Endothelial cell of umbilical vein (primary cell): ENCODE measurements at regions not wholly inside any gene's neighbourhood (a gene's known extent, or its start where the extent isn't known, plus 50 kb on each side); places are given as distances from the start of the nearest gene placed in this dataset.

Experiments
- BruUV-seq: library from RNA; stranded (reverse); fragments of 400-500 nt; replicated peaks from 2 replicates; lab custom pipeline; 2021; lab: Mats Ljungman, UMichigan
- CTCF ChIA-PET: fragments of 300-600, 350-600 bp; sonication (Branson Sonifier 250); formaldehyde crosslinking; loops from one replicate; lab custom pipeline; 2021; ENCODE audit warnings: antibody characterized with exemption, inconsistent platforms; lab: Charles Lee
- POLR2A ChIA-PET: fragments of 300-600, 350-600 bp; sonication (Branson Sonifier 250); formaldehyde crosslinking; loops from one replicate; lab custom pipeline; 2021; ENCODE audit warnings: antibody characterized with exemption, inconsistent platforms; lab: Charles Lee
- DNase-seq: peaks from one replicate; pipeline ENCODE4 v3.0.0-alpha.2; 2011; ENCODE audit warnings: low read depth, low spot score
- FAIRE-seq: peaks from 2 replicates; lab custom pipeline; 2011; peaks lifted over from hg19 to GRCh38; lab: Jason Lieb, UNC
- H2AFZ ChIP-seq: 2 replicates; pipeline ENCODE4 v1.6.0; 2012; ENCODE audit warnings: low read depth, low read length, control low read depth, inconsistent platforms
- H3K27ac ChIP-seq: 2 replicates; pipeline ENCODE4 v1.5.1; 2011; ENCODE audit warnings: low read depth, mild to moderate bottlenecking, control low read depth, low read length, moderate library complexity; ENCODE audit not compliant: insufficient read depth
- H3K27me3 ChIP-seq, 2 experiments: 2 replicates each; pipeline versions ENCODE4 v1.6.0 to v1.6.1; 2011; ENCODE audit warnings: low read length in 2 of 2, mixed read lengths in 1 of 2; ENCODE audit not compliant: control insufficient read depth in 2 of 2, insufficient read depth in 2 of 2
- H3K36me3 ChIP-seq, 2 experiments: 2 replicates in 1 of 2; 3 replicates in 1 of 2; pipeline ENCODE4 v1.5.1; 2011; ENCODE audit warnings: low read length in 2 of 2, mild to moderate bottlenecking in 1 of 2, moderate library complexity in 1 of 2; ENCODE audit not compliant: control insufficient read depth in 2 of 2, insufficient read depth in 2 of 2; ENCODE audit errors: extremely low read depth in 1 of 2
- H3K4me1 ChIP-seq: 3 replicates; pipeline ENCODE4 v1.5.1; 2011; ENCODE audit warnings: mild to moderate bottlenecking, low read length; ENCODE audit not compliant: control insufficient read depth, insufficient read depth; ENCODE audit errors: extremely low read depth
- H3K4me2 ChIP-seq: 2 replicates; pipeline ENCODE4 v1.6.1; 2011; ENCODE audit warnings: low read length, control low read depth, mixed read lengths; ENCODE audit not compliant: insufficient read depth
- H3K4me3 ChIP-seq, 3 experiments: fragments of 200-600 bp in 1 of 3; sonication (generic), shearing (Covaris generic) in 1 of 3; replicated peaks in 1 of 3; 2 replicates each; pipeline ENCODE4 v1.5.1; 2011 to 2016; ENCODE audit warnings: control low read depth in 3 of 3, low read length in 3 of 3, mild to moderate bottlenecking in 2 of 3, inconsistent platforms in 1 of 3, low read depth in 1 of 3, moderate library complexity in 1 of 3; ENCODE audit not compliant: insufficient read depth in 1 of 3
- H3K79me2 ChIP-seq: 2 replicates; pipeline ENCODE4 v1.6.0; 2012; ENCODE audit warnings: low read length, inconsistent platforms; ENCODE audit not compliant: control insufficient read depth, insufficient read depth
- H3K9ac ChIP-seq: replicated peaks from 2 replicates; pipeline ENCODE3; 2011; ENCODE audit warnings: low read length, control low read depth; ENCODE audit not compliant: insufficient read depth; ENCODE audit errors: extremely low read depth
- H3K9me1 ChIP-seq: replicated peaks from 3 replicates; pipeline ENCODE4 v1.6.0; 2011; ENCODE audit warnings: mild to moderate bottlenecking, low read length; ENCODE audit not compliant: control insufficient read depth, insufficient read depth; ENCODE audit errors: extremely low read depth
- H3K9me3 ChIP-seq: replicated peaks from 2 replicates; pipeline ENCODE4 v1.5.1; 2012; ENCODE audit warnings: low read length, inconsistent platforms; ENCODE audit not compliant: control insufficient read depth, insufficient read depth
- H4K20me1 ChIP-seq: replicated peaks from 2 replicates; pipeline ENCODE3; 2011; ENCODE audit warnings: mild to moderate bottlenecking, low read length; ENCODE audit not compliant: control insufficient read depth, insufficient read depth; ENCODE audit errors: extremely low read depth
- EZH2 ChIP-seq: IDR thresholded peaks from 2 replicates; pipeline ENCODE4 v1.6.1; 2012; ENCODE audit warnings: borderline replicate concordance, low read depth, mild to moderate bottlenecking, moderate library complexity, low read length, inconsistent platforms; ENCODE audit not compliant: severe bottlenecking
- FOS ChIP-seq: IDR thresholded peaks from 2 replicates; pipeline ENCODE4 v1.6.1; 2011; ENCODE audit warnings: mild to moderate bottlenecking, low read length, moderate library complexity, borderline replicate concordance; ENCODE audit not compliant: insufficient read depth
- GATA2 ChIP-seq: IDR thresholded peaks from 2 replicates; pipeline ENCODE4 v1.7.0; 2011; ENCODE audit warnings: low read depth, mild to moderate bottlenecking, moderate library complexity, mixed read lengths, low read length; ENCODE audit not compliant: insufficient read length, insufficient read depth
- JUN ChIP-seq: IDR thresholded peaks from 2 replicates; pipeline ENCODE4 v1.6.1; 2011; ENCODE audit warnings: borderline replicate concordance, low read depth; ENCODE audit not compliant: insufficient read length, insufficient read depth
- MAX ChIP-seq: IDR thresholded peaks from 2 replicates; pipeline ENCODE4 v1.6.1; 2011; ENCODE audit not compliant: insufficient read depth, insufficient read length
- MYC ChIP-seq: IDR thresholded peaks from one replicate; pipeline ENCODE4 v1.6.1; 2011; ENCODE audit warnings: mild to moderate bottlenecking, low read depth, low read length
- POLR2A ChIP-seq: IDR thresholded peaks from 2 replicates; pipeline ENCODE4 v1.6.1; 2012; ENCODE audit warnings: low read depth, mild to moderate bottlenecking, control low read depth, low read length
- POLR2AphosphoS5 ChIP-seq: IDR thresholded peaks from 2 replicates; pipeline ENCODE4 v1.6.1; 2012; ENCODE audit warnings: low read depth, mild to moderate bottlenecking, control low read depth, low read length, moderate library complexity; ENCODE audit not compliant: insufficient read depth
- dilution Hi-C: fragments of 300-500 bp; cut with MboI; formaldehyde crosslinking; loops from one replicate; pipeline ENCODE4 v1.15.0; 2019; ENCODE audit warnings: low sequenced_read_pairs; ENCODE audit not compliant: extremely low pct_ligation_motif_present
- intact Hi-C: fragments of 100-400 bp; cut with micrococcal nuclease; formaldehyde crosslinking; loops from one replicate; pipeline ENCODE4 v1.10.0; 2022
- TF ChIP-seq, protein P1 (sequence below), 2 donors: IDR thresholded peaks; 1 replicate in 1 of 2; 2 replicates in 1 of 2; pipeline ENCODE4 v1.5.1; 2011; ENCODE audit warnings: low read length in 2 of 2, mild to moderate bottlenecking in 2 of 2, moderate library complexity in 2 of 2, control low read depth in 1 of 2, inconsistent platforms in 1 of 2, low read depth in 1 of 2; ENCODE audit not compliant: insufficient read depth in 1 of 2; ENCODE audit errors: extremely low read depth in 1 of 2

- H3K9ac ChIP-seq: no peak overlapping the region
- no peak overlapping the region for H3K4me2 ChIP-seq
- ChIA-PET POLR2A (no interaction called here), CTCF (interaction anchor here (1.2 kb wide), 1 partner anchor 131 kb away, joined by 3 read pairs; no protein-coding TSS in a partner anchor)
- no peaks in the 10 kb centered on the region for H3K9me1 ChIP-seq
- no peak overlapping the region for H3K27ac ChIP-seq
- no peaks in the 10 kb centered on the region for H3K36me3 ChIP-seq
- intact Hi-C loops (loop anchor here (10.0 kb wide), 1 partner anchor 418 kb away; the partner anchor contains the start of gene AP3B1), dilution Hi-C loops (no loop called here)
- no peak overlapping the region for H3K4me3 ChIP-seq
- no peaks in the 10 kb centered on the region for H3K9me3 ChIP-seq
- BruUV-seq: no TSS peak
- H4K20me1 ChIP-seq: no peaks in the 10 kb centered on the region
- DNase-seq (no peak), FAIRE-seq (no peak)
- no peaks in the 10 kb centered on the region for H3K79me2 ChIP-seq
- TF ChIP-seq MYC: no peak
- no peak for TF ChIP-seq POLR2A
- no peak for TF ChIP-seq EZH2
- TF ChIP-seq, protein P1, sequence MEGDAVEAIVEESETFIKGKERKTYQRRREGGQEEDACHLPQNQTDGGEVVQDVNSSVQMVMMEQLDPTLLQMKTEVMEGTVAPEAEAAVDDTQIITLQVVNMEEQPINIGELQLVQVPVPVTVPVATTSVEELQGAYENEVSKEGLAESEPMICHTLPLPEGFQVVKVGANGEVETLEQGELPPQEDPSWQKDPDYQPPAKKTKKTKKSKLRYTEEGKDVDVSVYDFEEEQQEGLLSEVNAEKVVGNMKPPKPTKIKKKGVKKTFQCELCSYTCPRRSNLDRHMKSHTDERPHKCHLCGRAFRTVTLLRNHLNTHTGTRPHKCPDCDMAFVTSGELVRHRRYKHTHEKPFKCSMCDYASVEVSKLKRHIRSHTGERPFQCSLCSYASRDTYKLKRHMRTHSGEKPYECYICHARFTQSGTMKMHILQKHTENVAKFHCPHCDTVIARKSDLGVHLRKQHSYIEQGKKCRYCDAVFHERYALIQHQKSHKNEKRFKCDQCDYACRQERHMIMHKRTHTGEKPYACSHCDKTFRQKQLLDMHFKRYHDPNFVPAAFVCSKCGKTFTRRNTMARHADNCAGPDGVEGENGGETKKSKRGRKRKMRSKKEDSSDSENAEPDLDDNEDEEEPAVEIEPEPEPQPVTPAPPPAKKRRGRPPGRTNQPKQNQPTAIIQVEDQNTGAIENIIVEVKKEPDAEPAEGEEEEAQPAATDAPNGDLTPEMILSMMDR (IDR thresholded peaks at IDR 0.05; ENCODE audit: extremely low read depth in 1 of 2, insufficient read depth in 1 of 2, low read depth in 1 of 2, low read length in 2 of 2): no peak
- no peak for TF ChIP-seq POLR2AphosphoS5
- TF ChIP-seq MAX: no peak
- no peak for TF ChIP-seq GATA2
- TF ChIP-seq FOS: no peak
- no peak for TF ChIP-seq JUN
- peaks cover 0 to 5% of the 10 kb centered on the region in 2 experiments for H3K27me3 ChIP-seq
- no peak overlapping the region for H2AFZ ChIP-seq
- no peaks in the 10 kb centered on the region for H3K4me1 ChIP-seq
Observed at GRCh38 chr5:77876316-77876715, 100.2 kb upstream of the TBCA start.
